Naive B cell (primary cell): ENCODE measurements at regions not wholly inside any gene's neighbourhood (a gene's known extent, or its start where the extent isn't known, plus 50 kb on each side); places are given as distances from the start of the nearest gene placed in this dataset.

Experiments
- ATAC-seq, 2 donors: fragments of 150-1000 bp; cut with Tn5 transposase; 2 replicates each; pipeline ENCODE4 v1.10.0; 2021; ENCODE audit warnings: low read depth in 2 of 2, mild to moderate bottlenecking in 2 of 2, moderate library complexity in 2 of 2
- DNase-seq: peaks from one replicate; pipeline ENCODE4 v3.0.0; 2022
- H3K27ac Mint-ChIP-seq, 6 donors: one replicate each; pipeline ENCODE4 v1.8.0; 2020 to 2022; ENCODE audit warnings: mild to moderate bottlenecking in 6 of 6, mixed read lengths in 6 of 6, moderate library complexity in 5 of 6, inconsistent platforms in 2 of 6
- H3K27me3 Mint-ChIP-seq, 3 donors: one replicate each; pipeline ENCODE4 v1.8.0; 2021 to 2022; ENCODE audit warnings: mixed read lengths in 3 of 3, mild to moderate bottlenecking in 1 of 3
- H3K36me3 Mint-ChIP-seq, 2 donors: one replicate each; pipeline ENCODE4 v1.8.0; 2020 to 2022; ENCODE audit warnings: mixed read lengths in 2 of 2, inconsistent platforms in 1 of 2, mild to moderate bottlenecking in 1 of 2
- H3K4me1 Mint-ChIP-seq, 3 donors: one replicate each; pipeline ENCODE4 v1.8.0; 2020 to 2022; ENCODE audit warnings: mixed read lengths in 3 of 3, inconsistent platforms in 1 of 3, mild to moderate bottlenecking in 1 of 3, moderate library complexity in 1 of 3
- H3K4me3 Mint-ChIP-seq, 8 donors: one replicate each; pipeline ENCODE4 v1.8.0; 2020 to 2022; ENCODE audit warnings: mild to moderate bottlenecking in 8 of 8, mixed read lengths in 8 of 8, moderate library complexity in 8 of 8, inconsistent platforms in 2 of 8
- H3K9me3 Mint-ChIP-seq, 7 donors: one replicate each; pipeline ENCODE4 v1.8.0; 2020 to 2022; ENCODE audit warnings: mixed read lengths in 7 of 7, mild to moderate bottlenecking in 5 of 7, inconsistent platforms in 2 of 7, moderate library complexity in 1 of 7

DNA sequence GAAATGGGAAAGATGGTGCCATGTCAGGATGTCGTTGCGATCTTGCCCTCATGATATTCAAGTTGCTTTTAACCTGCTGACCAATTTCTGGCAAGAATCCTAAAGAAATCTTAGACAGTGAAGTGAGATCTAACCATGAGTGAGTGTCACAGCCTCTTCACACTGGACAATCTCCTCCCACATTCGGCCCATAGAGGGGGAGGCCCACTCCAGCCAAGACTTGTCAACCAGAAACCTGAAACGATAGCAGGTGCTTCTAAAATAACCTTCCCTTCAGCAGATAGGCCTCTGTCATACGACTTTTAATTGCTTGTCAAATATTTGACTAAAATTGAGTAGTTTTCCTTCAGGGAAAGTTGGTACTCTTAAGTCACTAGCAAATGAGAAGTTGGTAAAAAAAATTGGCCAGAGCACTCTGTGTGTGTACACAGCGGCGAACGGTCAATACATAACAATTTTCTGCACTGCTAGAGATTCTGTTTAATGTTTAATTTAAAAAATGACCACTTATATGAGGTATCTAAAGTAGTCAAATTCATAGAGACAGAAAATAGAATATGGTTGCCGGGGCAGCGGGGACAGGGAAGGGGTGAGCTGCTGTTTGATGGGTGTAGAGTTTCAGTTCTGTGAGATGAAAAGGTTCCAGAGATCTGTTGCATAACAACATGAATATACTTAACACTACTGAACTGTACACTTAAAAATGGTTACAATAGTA is 110.2 kb downstream of the VAPA start:
- Mint-ChIP-seq H3K9me3 (no peaks in the 10 kb centered on the region), H3K27me3 (peaks cover 0 to 6% (median 0%) of the 10 kb centered on the region in 3 donors), H3K36me3 (no peaks in the 10 kb centered on the region), H3K4me3 (peak overlapping the region in 1 of 8 donors; percentile 11), H3K27ac (peak overlapping the region in 2 of 6 donors; percentile 13 to 24), H3K4me1 (peaks cover 0 to 12% (median 0%) of the 10 kb centered on the region in 3 donors)
- ATAC-seq, result no peak
- DNase-seq, result no peak

DNA sequence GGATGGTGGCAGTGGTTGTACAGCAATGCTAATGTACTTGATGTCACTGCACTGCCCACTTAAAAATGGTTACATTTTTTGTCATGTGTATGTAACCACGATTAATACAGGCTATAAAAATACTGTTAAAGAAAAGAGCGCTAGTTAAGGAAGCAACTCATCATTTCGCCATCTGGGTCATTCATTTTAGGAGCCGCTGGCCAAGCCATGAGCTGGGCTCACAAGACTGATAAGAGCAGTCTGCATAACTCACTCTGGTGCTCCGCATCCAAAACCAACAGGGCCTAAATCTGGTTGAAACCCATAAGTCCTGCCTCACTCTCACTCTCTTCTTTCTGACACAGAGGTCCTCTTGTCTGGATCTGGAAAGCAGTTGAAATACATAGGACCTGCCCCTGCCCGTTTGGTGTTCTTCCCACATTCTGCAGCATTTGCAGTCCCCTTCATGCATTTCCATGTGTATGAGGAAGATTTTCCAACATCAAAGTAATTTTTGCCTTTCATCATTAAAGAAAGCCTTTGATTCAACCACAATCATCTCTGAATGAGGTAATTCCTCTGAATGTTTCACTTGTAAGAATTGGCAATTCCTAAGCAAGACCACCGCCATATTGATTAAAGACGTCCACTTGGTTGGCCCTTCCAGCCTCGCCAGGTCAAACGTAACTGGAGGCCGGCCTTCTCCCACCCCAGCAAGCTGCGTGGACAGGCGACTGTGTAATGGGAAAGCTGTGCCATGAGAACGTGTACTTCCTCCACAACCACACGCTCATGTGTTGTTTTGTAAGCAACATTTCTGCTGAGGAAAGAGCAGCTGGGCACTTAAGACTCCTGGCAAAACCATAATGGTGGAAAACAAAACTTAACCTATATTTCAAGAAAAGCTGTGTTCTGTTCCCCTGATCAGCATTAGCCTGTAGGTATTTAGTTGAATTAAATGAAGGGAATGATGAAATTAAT is 112.2 kb downstream of the VAPA start:
- ATAC-seq (no peak), DNase-seq (no peak)
- Mint-ChIP-seq H3K36me3 (no peaks in the 10 kb centered on the region), H3K9me3 (no peaks in the 10 kb centered on the region), H3K27me3 (peaks cover 0 to 6% (median 0%) of the 10 kb centered on the region in 3 donors), H3K4me3 (no peak overlapping the region), H3K27ac (peak overlapping the region in 1 of 6 donors; percentile 18), H3K4me1 (peaks cover 0 to 12% (median 0%) of the 10 kb centered on the region in 3 donors)

DNA sequence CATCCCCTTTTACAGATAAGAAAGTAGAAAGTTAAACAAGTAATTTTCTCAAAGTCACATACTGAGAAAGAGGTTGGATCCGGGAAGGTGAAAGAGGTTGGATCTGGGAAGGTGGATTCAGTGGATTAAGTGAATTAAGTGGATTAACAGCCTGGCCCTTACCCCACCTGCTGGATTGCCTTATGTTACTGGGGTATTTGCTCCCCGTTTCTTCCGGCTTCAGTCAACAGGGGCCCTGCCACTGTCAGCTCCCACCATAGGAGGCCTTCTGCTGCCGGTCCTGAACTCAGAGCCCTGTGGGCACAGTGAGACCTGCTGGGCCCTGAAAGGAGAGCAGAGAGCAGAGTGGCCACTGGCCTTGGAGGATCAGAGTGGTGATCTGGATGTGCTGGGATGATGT is 113.2 kb downstream of the VAPA start:
- no peaks in the 10 kb centered on the region for H3K36me3 Mint-ChIP-seq
- ATAC-seq (no peak), DNase-seq (no peak)
- no peak overlapping the region for H3K4me3 Mint-ChIP-seq
- no peak overlapping the region for H3K27ac Mint-ChIP-seq
- H3K4me1 Mint-ChIP-seq, result peaks cover 0 to 13% (median 0%) of the 10 kb centered on the region in 3 donors
- peaks cover 0 to 6% (median 0%) of the 10 kb centered on the region in 3 donors for H3K27me3 Mint-ChIP-seq
- no peaks in the 10 kb centered on the region for H3K9me3 Mint-ChIP-seq

DNA sequence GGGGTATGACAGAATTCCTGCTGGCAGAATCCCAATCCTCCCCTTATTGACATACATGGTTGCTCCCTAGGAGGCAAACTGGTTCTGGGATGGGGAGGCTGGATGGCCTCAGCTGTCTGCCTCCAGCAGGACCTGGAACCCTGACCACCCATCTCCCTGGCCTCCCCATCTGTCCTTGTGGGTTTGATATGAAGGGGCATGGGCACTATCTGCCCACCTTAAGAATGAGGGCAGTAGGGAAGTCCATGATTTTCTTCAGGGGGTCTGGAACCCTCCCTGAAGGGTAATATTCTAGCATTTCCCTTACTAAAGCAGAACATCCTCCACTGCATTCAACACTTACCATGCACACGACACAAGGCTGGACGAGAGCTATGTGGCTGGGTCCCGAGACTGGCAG is 113.6 kb downstream of the VAPA start:
- Mint-ChIP-seq H3K27ac (no peak overlapping the region), H3K36me3 (no peaks in the 10 kb centered on the region), H3K4me3 (no peak overlapping the region), H3K4me1 (peaks cover 0 to 15% (median under 1%) of the 10 kb centered on the region in 3 donors), H3K27me3 (peaks cover 0 to 1% (median 0%) of the 10 kb centered on the region in 3 donors), H3K9me3 (no peaks in the 10 kb centered on the region)
- no peak for ATAC-seq
- no peak for DNase-seq

DNA sequence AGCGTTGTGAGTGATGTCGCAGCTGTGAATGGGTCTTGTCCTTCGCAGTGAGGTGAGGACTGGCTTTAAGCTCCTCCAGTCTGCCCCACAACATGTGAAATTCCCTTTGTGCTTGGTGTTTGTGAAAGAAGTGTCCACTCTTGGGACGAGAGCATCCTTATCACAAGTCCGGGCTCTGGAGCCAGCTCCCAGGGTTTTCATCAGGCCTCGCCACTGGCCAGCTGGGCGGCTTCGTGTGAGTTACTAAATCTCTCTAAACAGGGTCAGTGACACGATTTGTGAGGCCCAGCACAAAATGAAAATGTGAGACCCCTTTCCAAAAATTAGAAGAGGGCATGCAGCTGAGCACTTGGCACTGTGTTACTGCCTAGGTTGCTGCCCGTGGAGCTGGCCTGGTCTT is 115.9 kb downstream of the VAPA start:
- Mint-ChIP-seq H3K36me3 (no peaks in the 10 kb centered on the region), H3K9me3 (no peaks in the 10 kb centered on the region), H3K4me1 (peaks cover 5 to 15% (median 11%) of the 10 kb centered on the region in 3 donors), H3K4me3 (peak overlapping the region in 3 of 8 donors; percentile 41 to 50 (median 45)), H3K27ac (no peak overlapping the region), H3K27me3 (no peaks in the 10 kb centered on the region)
- ATAC-seq, result no peak
- DNase-seq, result no peak

DNA sequence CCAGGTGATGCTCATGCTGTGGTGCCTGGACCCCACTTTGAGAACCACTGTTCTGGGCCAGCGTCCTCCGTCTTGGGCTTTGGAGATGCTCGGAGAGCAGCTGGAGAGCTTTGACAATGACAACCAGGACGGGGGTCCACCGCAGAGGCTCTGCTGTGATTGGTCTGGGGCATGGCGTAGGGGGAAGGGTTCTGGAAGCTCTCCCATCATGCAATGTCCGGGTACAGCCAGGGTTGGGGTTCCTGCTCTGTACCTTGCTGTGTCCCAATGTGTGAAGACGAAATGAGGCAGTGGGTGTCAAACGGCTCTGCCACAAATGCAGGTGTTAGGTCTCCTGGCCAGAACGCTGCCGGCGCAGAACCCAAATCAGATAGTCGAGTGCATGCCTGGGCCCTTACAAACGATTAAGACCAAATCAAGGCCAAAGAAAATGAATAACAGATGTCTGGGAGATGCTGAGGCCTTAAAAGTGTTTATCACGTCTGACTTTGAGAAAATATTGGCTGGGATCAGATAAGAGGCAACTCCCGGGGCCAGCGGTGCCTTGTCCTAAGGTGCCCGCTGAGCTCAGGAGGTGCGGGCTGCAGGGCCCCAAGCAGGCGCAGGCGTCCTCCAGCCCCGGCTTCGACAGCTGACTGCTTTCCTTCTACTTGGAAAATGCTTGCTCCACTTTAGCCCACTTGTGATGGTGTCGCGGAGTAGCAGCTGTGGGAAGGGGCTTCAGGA is 117.2 kb downstream of the VAPA start:
- Mint-ChIP-seq H3K4me3 (peak overlapping the region in 6 of 8 donors; percentile 35 to 81 (median 66)), H3K36me3 (no peaks in the 10 kb centered on the region), H3K4me1 (peaks cover 5 to 15% (median 11%) of the 10 kb centered on the region in 3 donors), H3K9me3 (no peaks in the 10 kb centered on the region), H3K27me3 (no peaks in the 10 kb centered on the region), H3K27ac (no peak overlapping the region)
- DNase-seq (no peak), ATAC-seq (no peak)

DNA sequence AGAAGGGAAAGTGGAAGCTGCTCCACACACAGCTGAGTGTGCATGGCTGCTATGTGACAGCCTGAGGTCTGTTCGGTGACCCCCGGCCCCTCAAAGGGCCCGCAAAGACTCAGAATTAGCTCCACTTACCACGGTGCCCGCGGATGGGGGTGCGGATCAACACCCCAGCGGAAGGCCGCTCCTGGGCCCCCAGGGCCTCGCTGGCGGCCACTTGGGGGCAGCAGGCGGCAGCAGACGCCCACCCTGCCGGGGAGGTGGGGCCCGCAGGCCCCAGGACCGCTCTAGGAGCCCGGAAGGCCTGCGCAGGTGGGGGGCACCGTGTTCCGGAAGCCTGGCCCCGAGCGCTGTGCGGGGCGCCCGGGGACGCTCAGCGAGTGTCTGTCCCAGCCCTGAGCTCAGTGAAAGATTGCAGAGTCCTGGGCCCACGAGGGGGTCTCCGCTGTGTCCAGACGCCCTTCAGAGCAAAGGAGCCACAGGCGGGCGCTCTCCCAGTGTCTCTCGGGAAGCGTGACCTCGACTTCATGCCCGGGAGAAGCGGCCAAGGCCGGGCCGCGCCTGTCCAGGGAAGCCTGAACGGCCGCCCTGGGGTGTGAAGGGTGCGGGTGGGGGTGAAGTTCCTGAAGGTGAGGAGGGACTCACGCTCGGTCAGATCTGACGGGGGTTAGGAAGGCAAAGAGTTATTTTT is 118.7 kb downstream of the VAPA start:
- Mint-ChIP-seq H3K27ac (peak overlapping the region in 5 of 6 donors; percentile 70 to 93 (median 92)), H3K27me3 (no peaks in the 10 kb centered on the region), H3K4me3 (peak overlapping the region; percentile 81 to 94 (median 88)), H3K4me1 (peaks cover 5 to 15% (median 11%) of the 10 kb centered on the region in 3 donors), H3K36me3 (no peaks in the 10 kb centered on the region), H3K9me3 (no peaks in the 10 kb centered on the region)
- DNase-seq, result peak; percentile 65
- peak; percentile 88 to 92 for ATAC-seq

DNA sequence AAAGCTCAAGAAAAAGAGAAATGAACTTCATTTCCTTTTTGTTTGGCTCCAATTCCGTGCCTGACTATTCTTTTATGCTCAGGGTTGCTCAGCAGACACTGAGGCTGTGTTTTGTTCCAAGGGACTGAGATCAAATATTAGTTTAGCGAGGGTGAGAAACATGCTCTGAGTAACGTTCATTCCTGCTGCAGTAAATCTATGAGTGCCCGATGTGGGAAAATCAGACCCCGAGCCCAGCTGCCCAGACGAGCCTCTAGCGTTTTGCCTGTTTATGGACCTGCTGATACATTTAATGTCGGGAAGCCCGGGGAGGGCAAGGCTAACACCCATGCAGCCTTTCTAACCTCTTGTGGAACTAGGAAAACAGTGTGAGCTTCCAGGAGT is 119.2 kb downstream of the VAPA start:
- H3K9me3 Mint-ChIP-seq, result no peaks in the 10 kb centered on the region
- peak overlapping the region in 5 of 6 donors; percentile 70 to 93 (median 92) for H3K27ac Mint-ChIP-seq
- ATAC-seq (no peak), DNase-seq (no peak)
- no peaks in the 10 kb centered on the region for H3K27me3 Mint-ChIP-seq
- H3K4me1 Mint-ChIP-seq, result peaks cover 5 to 15% (median 11%) of the 10 kb centered on the region in 3 donors
- peak overlapping the region; percentile 81 to 94 (median 88) for H3K4me3 Mint-ChIP-seq
- no peaks in the 10 kb centered on the region for H3K36me3 Mint-ChIP-seq

DNA sequence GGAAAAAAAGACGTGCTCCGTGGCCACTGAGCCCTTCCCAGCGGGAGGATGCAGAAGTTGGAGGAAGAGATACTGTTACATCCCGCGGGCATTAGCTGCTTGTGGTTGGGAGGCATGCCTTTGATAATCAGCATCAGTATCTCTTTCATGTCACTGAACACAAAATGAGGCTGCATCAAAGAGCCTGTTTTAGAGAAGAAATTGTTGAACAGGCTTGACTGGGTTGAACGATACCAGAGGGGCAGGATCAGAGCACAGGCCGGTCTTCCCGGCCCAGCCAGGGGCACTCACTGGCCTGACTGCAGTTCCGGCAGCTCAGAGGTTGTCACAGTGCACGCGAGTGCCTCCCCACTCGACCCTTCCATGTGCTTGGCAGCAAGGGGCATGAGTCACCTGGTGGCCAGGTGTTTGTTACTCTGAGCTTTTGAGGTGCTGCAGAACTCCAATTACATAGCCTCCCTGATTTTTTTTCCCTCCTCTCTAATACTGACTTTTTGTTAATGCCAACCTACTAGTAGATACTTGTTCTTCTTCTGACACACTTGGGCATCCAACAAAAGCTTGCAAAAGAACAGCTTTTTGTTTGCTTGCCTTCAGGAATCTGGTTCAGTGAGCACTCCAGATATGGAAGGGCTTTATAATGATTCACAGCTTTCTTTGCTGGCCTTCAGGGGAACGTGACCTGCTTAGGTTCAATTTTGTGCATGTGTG is 121.6 kb downstream of the VAPA start:
- Mint-ChIP-seq H3K27ac (peak overlapping the region in 1 of 6 donors; percentile 28), H3K36me3 (no peaks in the 10 kb centered on the region)

DNA sequence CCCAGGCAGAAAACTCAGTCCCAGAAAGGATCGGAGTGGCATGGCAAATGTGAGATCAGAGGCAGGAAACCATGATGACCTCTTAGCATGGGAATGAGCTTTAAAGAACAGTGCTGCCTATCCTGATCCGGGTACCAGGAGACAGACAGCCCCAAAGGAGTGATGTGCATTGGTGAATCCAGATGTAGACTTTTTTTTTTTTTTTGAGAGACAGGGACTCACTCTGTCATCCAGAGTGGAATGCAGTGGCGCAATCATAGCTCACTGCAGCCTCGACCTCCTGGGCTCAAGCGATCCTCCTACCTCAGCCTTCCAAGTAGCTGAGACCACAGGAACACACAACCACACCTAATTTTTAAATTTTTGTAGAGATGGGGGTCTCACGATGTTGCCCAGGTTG is 122.7 kb downstream of the VAPA start:
- DNase-seq (no peak), ATAC-seq (no peak)
- Mint-ChIP-seq H3K9me3 (peaks cover 0 to 13% (median 2%) of the 10 kb centered on the region in 7 donors), H3K4me1 (peaks cover 5 to 15% (median 11%) of the 10 kb centered on the region in 3 donors), H3K27me3 (no peaks in the 10 kb centered on the region), H3K27ac (no peak overlapping the region), H3K36me3 (peaks cover 0 to 2% of the 10 kb centered on the region in 2 donors), H3K4me3 (no peak overlapping the region)

More for the DNA sequence above, 121.6 kb downstream of the VAPA start:
- Mint-ChIP-seq H3K27me3 (no peaks in the 10 kb centered on the region), H3K4me1 (peaks cover 5 to 15% (median 11%) of the 10 kb centered on the region in 3 donors), H3K9me3 (peaks cover 0 to 3% (median 0%) of the 10 kb centered on the region in 7 donors), H3K4me3 (no peak overlapping the region)
- DNase-seq, result no peak
- ATAC-seq, result no peak

DNA sequence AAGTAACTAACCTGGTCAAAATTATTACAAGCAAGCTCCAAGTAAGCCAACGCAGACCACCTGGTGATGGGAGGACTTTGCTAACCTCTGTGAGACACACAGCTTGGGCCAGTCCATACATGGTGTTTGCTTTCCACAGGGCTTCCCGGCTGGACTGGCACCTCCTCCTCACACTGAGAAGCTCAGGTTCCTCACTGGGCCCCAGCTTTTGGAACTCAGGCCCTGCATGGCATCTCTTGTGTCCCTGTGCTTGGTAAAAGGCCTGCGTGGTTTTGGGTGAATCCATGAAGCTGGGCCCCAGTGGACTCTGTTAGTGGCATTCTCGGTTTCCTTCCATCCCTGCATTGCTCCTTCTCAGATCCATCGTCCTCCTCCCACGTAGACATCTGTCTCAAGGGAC is 123.4 kb downstream of the VAPA start:
- no peaks in the 10 kb centered on the region for H3K27me3 Mint-ChIP-seq
- peaks cover 5 to 12% (median 11%) of the 10 kb centered on the region in 3 donors for H3K4me1 Mint-ChIP-seq
- no peak for DNase-seq
- no peak for ATAC-seq
- no peak overlapping the region for H3K4me3 Mint-ChIP-seq
- peaks cover 0 to 10% of the 10 kb centered on the region in 2 donors for H3K36me3 Mint-ChIP-seq
- peak overlapping the region in 1 of 6 donors; percentile 66 for H3K27ac Mint-ChIP-seq
- H3K9me3 Mint-ChIP-seq, result peaks cover 5 to 20% (median 7%) of the 10 kb centered on the region in 7 donors

DNA sequence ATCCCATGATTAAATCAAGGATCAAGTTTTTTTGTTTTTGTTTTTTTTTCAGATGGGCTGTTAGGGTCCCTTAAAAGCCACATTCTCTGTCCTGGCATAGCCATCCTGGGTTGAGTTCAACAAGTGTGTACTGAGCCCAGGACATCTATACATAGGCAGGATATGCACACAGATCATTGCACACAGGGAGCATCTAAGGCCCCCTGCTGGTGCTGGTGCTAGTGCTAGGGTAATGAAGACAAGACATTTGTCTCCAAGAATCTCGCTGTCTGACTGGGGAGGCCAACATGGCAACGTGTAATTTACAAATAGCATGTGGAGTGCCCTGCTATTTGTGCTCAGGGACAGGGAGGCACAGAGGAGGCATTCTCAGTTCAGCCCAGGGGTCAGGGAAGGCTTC is 124.5 kb downstream of the VAPA start:
- ATAC-seq, result no peak
- DNase-seq, result no peak

More for the DNA sequence above, 124.5 kb downstream of the VAPA start:
- H3K9me3 Mint-ChIP-seq, result peaks cover 5 to 26% (median 13%) of the 10 kb centered on the region in 7 donors
- peaks cover 0 to 15% of the 10 kb centered on the region in 2 donors for H3K36me3 Mint-ChIP-seq
- no peaks in the 10 kb centered on the region for H3K27me3 Mint-ChIP-seq
- H3K4me3 Mint-ChIP-seq, result no peak overlapping the region
- H3K4me1 Mint-ChIP-seq, result peaks cover under 1 to 4% (median 3%) of the 10 kb centered on the region in 3 donors
- H3K27ac Mint-ChIP-seq, result peak overlapping the region in 1 of 6 donors; percentile 75
